ENCODE measurements at regions not wholly inside any gene's neighbourhood (a gene's known extent, or its start where the extent isn't known, plus 50 kb on each side); places are given as distances from the start of the nearest gene placed in this dataset.

DNA sequence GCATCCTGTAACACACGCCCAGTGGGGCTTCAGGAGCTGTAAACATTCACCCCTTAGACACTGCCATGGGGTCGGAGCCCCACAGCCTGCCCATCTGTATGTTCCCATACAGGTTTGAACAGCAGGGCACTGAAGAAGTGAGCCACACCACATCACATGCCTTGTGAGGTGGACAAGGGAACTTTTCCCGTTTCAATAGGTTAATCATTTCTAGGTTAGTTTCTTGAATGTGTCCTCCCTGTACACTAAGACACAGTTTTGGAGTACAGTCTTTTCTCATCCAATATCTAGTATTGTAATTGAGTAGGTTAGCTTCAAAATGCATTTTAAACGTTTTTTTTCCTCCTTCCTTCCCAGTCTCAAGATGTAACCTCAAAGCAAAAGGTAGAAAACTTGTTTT, 700.2 kb upstream of the PCDH20 start:
- Histone ChIP-seq H2AK5ac (ENCODE audit: insufficient read length, low read length) (no peak overlapping the region), H3K79me2 (ENCODE audit: insufficient read depth, low read length) (no peaks in the 10 kb centered on the region), H3T11ph (ENCODE audit: low read length) (no peak overlapping the region), H3K23me2 (ENCODE audit: insufficient read length, low read depth, low read length, poor library complexity, severe bottlenecking) (no peaks in the 10 kb centered on the region), H2BK120ac (ENCODE audit: low read depth, low read length, poor library complexity, severe bottlenecking) (no peak overlapping the region), H3K4me1 (ENCODE audit: insufficient read depth, low read length) (no peaks in the 10 kb centered on the region), H2BK12ac (ENCODE audit: insufficient read length, low read depth, low read length) (no peak overlapping the region), H3K23ac (ENCODE audit: insufficient read length, low read depth, low read length) (no peak overlapping the region), H3K9ac (ENCODE audit: extremely low read depth, insufficient read length, low read length) (no peak overlapping the region), H3K9me3 (ENCODE audit: control insufficient read depth, low read depth, low read length) (no peaks in the 10 kb centered on the region), H3K18ac (ENCODE audit: insufficient read length, low read depth, low read length) (no peak overlapping the region), H4K5ac (ENCODE audit: insufficient read length, low read depth, low read length) (no peak overlapping the region), H2BK15ac (ENCODE audit: low read depth, low read length) (no peak overlapping the region), H3K27me3 (ENCODE audit: insufficient read depth, low read length) (no peaks in the 10 kb centered on the region), H2AFZ (ENCODE audit: low read length) (no peak overlapping the region), H3K4me2 (ENCODE audit: insufficient read depth, insufficient read length, low read length) (no peak overlapping the region), H3K56ac (ENCODE audit: insufficient read length, low read depth, low read length) (no peak overlapping the region), H3K14ac (ENCODE audit: insufficient read depth, low read length) (no peak overlapping the region), H2BK20ac (ENCODE audit: low read depth, low read length, poor library complexity, severe bottlenecking) (no peak overlapping the region), H4K8ac (replicated peaks; ENCODE audit: insufficient read length, low read depth, low read length) (no peak overlapping the region), H4K20me1 (ENCODE audit: control insufficient read depth, insufficient read depth, insufficient read length) (no peaks in the 10 kb centered on the region), H3K79me1 (ENCODE audit: insufficient read depth, low read depth, low read length, poor library complexity, severe bottlenecking) (no peaks in the 10 kb centered on the region), H3K4ac (ENCODE audit: low read depth, low read length) (no peak overlapping the region), H2BK5ac (ENCODE audit: insufficient read length, low read length) (no peak overlapping the region), H4K91ac (ENCODE audit: insufficient read length, low read depth, low read length) (no peak overlapping the region), H3K27ac (ENCODE audit: insufficient read length, low read depth, low read length) (no peak overlapping the region)
- WGBS (ENCODE audit: extremely low coverage, insufficient read length, low lambda C conversion rate), result no CpG with 5 or more reads among the region's 4 CpGs
- Mint-ChIP-seq H3K27me3 (ENCODE audit: low read depth) (no peaks in the 10 kb centered on the region), H3K4me3 (no peak overlapping the region), H3K27ac (peak overlapping the region in 1 of 3 experiments; percentile 44; a peak in 1 of 7 replicates), H3K4me1 (no peaks in the 10 kb centered on the region), H3K36me3 (ENCODE audit: insufficient read depth in 1 of 3, low read depth in 3 of 3) (no peaks in the 10 kb centered on the region), H3K9me3 (no peaks in the 10 kb centered on the region)
- no peak for DNase-seq
- TF ChIP-seq, protein P1, sequence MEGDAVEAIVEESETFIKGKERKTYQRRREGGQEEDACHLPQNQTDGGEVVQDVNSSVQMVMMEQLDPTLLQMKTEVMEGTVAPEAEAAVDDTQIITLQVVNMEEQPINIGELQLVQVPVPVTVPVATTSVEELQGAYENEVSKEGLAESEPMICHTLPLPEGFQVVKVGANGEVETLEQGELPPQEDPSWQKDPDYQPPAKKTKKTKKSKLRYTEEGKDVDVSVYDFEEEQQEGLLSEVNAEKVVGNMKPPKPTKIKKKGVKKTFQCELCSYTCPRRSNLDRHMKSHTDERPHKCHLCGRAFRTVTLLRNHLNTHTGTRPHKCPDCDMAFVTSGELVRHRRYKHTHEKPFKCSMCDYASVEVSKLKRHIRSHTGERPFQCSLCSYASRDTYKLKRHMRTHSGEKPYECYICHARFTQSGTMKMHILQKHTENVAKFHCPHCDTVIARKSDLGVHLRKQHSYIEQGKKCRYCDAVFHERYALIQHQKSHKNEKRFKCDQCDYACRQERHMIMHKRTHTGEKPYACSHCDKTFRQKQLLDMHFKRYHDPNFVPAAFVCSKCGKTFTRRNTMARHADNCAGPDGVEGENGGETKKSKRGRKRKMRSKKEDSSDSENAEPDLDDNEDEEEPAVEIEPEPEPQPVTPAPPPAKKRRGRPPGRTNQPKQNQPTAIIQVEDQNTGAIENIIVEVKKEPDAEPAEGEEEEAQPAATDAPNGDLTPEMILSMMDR (conservative IDR thresholded peaks at IDR 0.05), result no peak
